SIG-M5 treated with dmso at 0.1 percent for 504 hours (cell line): ENCODE measurements at regions not wholly inside any gene's neighbourhood (a gene's known extent, or its start where the extent isn't known, plus 50 kb on each side); places are given as distances from the start of the nearest gene placed in this dataset.
"Not testable (repeated sequence)": the region's sequence is repeated elsewhere in the genome, so short reads cannot be mapped to it uniquely, and the experiment has no call there.

Experiments used
- DNase-seq: peaks from one replicate; lab custom pipeline; 2025; ENCODE audit not compliant: unreplicated experiment; lab: John Stamatoyannopoulos, UW

DNA sequence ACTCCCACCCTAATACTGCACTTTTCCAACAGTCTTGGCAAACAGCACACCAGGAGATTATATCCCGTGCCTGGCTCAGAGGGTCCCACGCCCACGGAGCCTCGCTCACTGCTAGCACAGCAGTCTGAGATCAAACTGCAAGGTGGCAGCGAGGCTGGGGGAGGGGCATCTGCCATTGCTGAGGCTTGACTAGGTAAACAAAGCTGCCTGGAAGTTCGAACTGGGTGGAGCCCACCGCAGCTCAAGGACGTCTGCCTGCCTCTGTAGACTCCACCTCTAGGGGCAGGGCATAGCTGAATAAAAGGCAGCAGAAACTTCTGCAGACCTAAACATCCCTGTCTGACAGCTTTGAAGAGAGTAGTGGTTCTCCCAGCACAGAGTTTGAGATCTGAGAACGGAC is 401.9 kb upstream of the SLC30A5 start:
- not testable (repeated sequence) for DNase-seq

- no peak for DNase-seq
These were observed 395.5 kb upstream of the SLC30A5 start for GRCh38 chr5:68698025-68698940.

- DNase-seq = no peak
These were observed 393.8 kb upstream of the SLC30A5 start for GRCh38 chr5:68699966-68700365.

DNA sequence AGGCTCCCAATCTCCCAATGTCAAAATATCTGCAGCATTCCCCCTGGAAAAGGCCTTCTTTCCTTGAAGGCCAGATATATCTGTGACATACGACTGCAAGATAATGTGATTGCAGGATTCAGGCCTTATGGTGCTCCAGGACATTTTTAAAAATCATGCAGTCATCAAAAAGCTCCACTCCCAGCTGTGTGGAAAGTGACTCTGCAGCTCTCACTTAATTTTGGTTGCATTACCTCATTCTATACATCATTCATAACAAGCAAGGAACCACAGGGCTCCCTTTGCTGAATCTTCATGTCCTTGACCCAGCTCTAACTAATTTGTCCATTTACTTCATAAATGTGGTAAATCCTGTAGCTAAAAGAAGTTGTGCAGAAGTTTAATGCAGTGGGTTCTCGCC is 386.2 kb upstream of the SLC30A5 start:
- DNase-seq = no peak

DNA sequence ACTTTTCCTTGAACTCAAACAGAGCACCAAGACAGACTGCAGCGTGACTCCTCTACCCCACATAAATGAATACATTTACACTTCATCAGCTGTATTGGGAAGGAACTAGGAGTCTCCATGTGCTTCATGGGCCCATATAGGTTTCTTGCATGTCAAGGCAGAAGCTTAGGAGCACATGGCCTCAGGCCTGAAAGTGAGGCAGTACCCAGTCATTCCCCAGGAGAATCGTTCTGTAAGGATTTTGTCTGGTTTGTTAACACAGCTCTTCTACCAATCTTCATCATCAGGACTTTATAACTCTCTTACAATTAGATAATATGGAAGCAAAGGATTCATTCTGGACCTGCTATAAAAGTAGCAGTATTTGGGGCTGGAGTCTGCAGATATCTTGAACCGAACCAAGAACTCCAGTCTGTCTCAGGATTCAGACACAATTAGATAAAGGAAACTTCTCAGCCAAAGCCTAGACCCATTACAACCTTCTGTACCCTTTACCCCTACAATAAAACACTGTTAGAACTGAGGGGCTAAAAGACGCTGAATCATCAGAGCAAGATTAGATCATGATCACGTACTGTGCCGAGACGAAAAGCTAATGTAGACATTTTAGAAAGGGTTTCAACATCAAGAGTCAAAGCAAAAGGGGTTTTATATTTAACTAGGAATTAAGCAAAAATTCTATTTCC is 385.5 kb upstream of the SLC30A5 start:
- no peak for DNase-seq

GRCh38 chr5:68708842-68709170 is 385.0 kb upstream of the SLC30A5 start:
- no peak for DNase-seq

- DNase-seq = no peak
These were observed 384.6 kb upstream of the SLC30A5 start for GRCh38 chr5:68709239-68709638.

- no peak for DNase-seq
These were observed 383.3 kb upstream of the SLC30A5 start for GRCh38 chr5:68710514-68710913.

DNA sequence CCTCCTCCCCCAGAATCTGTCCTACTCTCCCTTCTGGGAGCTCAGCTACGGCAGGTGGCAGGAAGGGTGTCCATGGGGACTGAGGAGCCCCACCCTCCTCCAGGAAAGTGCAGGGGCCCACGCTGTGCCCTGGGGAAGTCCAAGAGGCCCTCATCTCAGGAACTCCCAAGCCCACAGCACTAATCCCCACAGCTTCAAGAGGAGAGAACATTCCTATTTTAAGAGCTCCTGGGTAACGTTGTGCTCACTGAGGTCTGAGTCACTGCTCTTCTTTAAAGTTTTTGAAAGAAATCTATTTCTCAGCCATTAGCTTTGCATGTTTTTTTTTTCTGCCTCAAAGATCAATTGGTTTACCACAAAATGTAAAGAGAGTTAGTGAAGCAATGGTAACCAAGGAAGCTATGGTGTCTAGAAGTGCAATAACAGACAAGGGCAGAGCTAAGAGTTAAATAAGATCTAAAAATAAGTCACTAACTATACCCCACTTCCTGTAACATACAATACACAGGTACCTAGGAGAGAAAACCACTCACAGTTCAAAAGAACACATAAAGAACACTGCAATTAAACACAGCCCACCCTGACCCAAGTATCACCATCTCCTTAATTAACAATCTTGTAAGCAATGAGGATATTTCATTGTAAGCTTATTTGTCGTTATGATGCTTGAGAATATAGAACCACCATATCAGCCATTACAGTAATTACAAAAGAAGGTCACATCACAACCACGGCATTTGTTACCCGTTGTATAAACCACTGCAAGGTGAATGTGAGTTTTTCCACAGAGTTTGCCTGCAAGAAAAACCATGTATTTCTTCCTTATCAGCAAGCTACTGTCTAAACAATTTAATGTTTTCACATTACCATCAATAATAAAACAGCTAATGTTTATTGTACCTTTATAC is 382.3 kb upstream of the SLC30A5 start:
- no peak for DNase-seq

DNA sequence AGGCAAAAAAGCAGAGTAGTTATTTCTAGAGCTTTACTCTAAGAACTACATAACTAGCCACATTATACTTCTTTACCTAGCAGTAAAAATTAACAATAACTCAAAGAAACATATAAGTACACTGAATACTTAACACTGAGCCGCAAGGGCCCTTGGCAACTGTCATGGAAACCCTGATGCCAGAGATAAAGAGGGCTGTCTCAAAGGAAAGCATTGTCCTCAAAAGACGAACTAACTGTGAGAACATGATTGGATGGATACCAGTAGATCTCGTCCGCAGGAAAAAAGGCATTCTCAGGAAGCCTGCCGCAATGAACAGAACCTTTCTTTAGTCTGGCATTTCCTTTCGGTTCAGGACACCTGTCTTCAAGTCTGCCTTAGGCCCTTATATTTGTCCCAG is 379.0 kb upstream of the SLC30A5 start:
- DNase-seq = no peak

- DNase-seq = no peak
These were observed 372.8 kb upstream of the SLC30A5 start for GRCh38 chr5:68720884-68721610.

- no peak for DNase-seq
These were observed 371.5 kb upstream of the SLC30A5 start for GRCh38 chr5:68722357-68722756.

DNA sequence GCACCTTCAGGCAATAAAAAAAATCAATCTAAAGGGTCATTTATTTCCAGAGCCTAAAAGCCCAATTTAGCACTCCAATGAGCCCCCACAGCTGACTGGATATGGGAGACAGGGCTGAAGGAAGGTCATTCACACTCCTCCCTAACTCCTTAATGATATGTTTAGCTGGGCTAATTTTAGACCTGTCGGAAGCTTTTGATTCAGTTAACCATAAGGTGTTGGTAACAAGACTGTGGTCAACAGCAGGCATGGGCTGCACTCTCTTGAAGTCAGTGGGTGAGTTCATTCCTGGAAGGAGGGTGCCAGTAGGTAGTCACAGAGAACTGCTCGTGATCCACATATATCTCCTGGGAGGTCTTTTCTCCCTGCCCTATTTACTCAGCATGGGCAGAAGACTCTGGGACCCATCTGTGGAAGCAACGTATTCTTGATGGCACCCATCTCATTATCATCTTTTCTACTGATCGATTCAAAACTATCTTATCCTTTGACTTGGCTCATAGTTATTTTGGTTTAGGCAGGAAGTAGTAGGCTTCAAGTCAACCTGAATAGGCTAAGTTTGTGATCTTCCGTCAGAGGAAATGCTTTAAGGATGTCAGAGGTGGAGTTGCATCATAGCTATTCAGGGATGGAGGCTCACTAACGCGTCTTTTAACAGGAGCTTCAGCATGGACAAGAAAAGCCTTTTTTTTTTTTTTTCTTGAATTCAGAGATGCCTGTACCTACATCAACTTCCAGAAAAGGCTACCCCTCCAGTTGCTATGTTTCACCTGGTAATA is 367.7 kb upstream of the SLC30A5 start:
- no peak for DNase-seq

- no peak for DNase-seq
These were observed 365.9 kb upstream of the SLC30A5 start for GRCh38 chr5:68727931-68728330.

GRCh38 chr5:68729678-68730077 is 364.1 kb upstream of the SLC30A5 start:
- DNase-seq = no peak

DNA sequence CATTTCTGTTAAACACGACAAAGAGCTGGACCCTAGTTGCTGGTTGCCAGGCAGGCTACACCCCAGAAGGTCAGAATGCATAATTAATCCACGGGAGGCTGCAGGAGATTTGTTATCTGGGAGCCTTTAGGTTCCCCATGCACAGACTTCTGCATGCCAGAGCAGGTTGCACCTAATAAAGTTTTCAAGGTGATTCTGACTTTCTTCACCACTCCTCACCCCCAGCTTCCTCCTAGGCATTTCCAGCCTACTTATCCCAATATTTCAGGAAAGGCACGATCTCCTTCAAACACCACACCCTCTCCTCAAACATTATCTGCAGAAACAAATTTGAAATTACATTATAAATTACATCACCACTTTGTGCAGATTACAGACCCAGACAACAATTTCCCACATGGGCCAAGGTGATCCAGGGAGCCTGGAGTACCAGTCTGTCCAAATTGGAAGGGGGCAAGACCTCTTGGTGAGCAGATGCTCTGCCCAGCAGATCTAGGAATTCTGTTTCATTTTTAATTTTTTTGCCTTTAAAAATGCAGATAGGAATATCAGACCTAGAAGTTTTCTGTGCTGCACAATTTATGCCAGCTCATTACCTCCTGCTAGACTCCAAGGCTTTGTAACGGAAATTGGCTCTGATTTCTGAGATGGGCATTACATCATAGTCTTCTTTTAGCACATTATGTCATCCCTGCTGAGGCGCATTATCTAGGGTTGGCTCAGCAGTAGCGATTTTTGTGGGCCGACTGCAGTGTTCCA is 363.4 kb upstream of the SLC30A5 start:
- DNase-seq = no peak

DNA sequence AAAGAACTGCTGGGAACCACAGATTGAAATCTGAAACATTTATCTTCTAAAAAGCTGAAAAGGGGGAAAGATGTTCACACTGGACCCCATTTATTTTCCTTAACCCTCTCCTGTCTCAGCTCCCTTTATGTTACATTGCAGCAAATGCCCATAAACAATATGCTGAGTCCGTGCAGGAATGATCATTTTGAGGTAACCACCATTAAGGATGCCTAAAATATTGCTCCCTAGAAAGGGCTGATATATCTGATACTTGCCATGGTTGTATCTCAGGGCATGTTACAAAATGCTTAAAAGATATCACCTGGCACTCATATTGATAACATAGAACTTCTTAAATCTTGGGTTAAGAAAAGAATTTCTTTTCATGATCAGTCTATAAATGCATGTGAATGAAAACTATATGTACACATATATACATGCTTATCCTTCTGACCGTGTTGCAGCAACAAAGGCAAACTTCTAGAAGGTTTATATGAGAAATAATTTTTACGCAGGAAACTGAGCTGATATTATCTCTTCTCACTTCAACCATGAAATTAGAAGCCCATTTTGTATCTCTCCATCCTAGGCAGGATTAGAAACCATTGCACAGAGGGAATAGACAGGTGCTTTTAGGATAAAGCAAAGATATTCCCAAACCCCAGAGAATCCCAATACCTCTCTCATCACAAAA is 362.7 kb upstream of the SLC30A5 start:
- no peak for DNase-seq

DNA sequence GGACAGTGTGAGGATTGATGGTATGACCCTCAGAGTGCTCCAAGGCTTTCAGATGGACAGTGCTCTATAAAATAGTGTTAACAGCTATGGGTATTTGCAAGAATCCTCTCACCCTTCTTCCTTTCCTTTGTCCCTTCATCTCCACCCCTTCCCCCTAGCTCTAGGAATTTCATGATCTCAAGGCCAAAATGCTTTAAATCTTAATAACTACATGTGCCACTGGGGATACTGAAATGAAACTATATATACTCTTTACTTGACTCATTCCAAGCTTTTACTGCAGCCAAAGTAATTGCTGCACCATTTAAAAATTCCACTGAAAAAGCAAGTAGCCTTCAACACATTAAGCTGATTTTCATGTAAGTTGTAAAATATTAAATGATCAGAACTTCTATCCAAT is 361.6 kb upstream of the SLC30A5 start:
- no peak for DNase-seq

DNA sequence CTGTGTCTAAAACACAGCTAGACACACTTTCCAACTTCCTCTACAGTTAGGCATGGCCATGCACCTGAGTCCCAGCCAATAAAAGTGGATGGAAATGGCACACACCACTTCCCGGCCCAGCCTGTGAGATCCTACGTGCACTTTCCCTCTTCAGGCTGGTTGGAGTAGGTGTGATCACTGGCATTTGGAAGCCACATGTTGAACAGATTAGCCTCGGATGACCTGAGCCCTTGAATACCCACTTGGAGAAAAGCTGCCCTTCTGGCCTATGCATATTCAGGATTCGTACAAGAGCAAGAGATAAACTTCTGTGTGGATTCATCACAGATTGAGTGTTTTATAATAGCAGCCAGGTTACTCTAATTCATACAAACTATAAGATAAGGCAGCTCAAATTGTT is 359.0 kb upstream of the SLC30A5 start:
- DNase-seq = no peak
